DND-41 (cell line): ENCODE measurements at regions not wholly inside any gene's neighbourhood (a gene's known extent, or its start where the extent isn't known, plus 50 kb on each side); places are given as distances from the start of the nearest gene placed in this dataset.

Source experiments
- ATAC-seq: fragments of 200-7000 bp; cut with Tn5 transposase; 3 replicates; pipeline ENCODE4 v1.9.1; 2021; ENCODE audit warnings: low read depth; ENCODE audit not compliant: insufficient read depth
- DNase-seq: peaks from one replicate; pipeline ENCODE4 v3.0.0-alpha.2; 2020
- H2AFZ ChIP-seq: 2 replicates; pipeline ENCODE4 v1.6.0; 2012; ENCODE audit warnings: low read depth, low read length
- H3K27ac ChIP-seq: 2 replicates; pipeline ENCODE4 v1.5.1; 2012; ENCODE audit warnings: low read length, inconsistent platforms
- H3K27me3 ChIP-seq: fragments of 200-600 bp; sonication (generic); 2 replicates; pipeline ENCODE4 v1.6.0; 2012; ENCODE audit warnings: low read length, mild to moderate bottlenecking, inconsistent platforms; ENCODE audit not compliant: insufficient read depth, poor library complexity
- H3K36me3 ChIP-seq: 2 replicates; pipeline ENCODE4 v1.5.1; 2012; ENCODE audit warnings: low read length, inconsistent platforms; ENCODE audit not compliant: insufficient read depth
- H3K4me1 ChIP-seq: 2 replicates; pipeline ENCODE4 v1.5.1; 2012; ENCODE audit warnings: mild to moderate bottlenecking, low read length; ENCODE audit not compliant: insufficient read depth
- H3K4me2 ChIP-seq: 2 replicates; pipeline ENCODE4 v1.6.0; 2012; ENCODE audit warnings: mild to moderate bottlenecking, moderate library complexity, low read length, inconsistent platforms; ENCODE audit not compliant: insufficient read depth
- H3K4me3 ChIP-seq, 2 experiments: fragments of 200-600 bp in 1 of 2; shearing (Covaris generic) in 1 of 2; 2 replicates each; pipeline ENCODE4 v1.5.1; 2012 to 2016; ENCODE audit warnings: inconsistent platforms in 2 of 2, low read length in 2 of 2, mild to moderate bottlenecking in 2 of 2, low read depth in 1 of 2, moderate library complexity in 1 of 2
- H3K79me2 ChIP-seq: 2 replicates; pipeline ENCODE4 v1.6.0; 2012; ENCODE audit warnings: low read length, inconsistent platforms; ENCODE audit not compliant: insufficient read depth
- H3K9ac ChIP-seq: 2 replicates; pipeline ENCODE4 v1.6.0; 2012; ENCODE audit warnings: low read depth, mild to moderate bottlenecking, inconsistent platforms, low read length, moderate library complexity
- H3K9me3 ChIP-seq: 2 replicates; pipeline ENCODE4 v1.5.1; 2012; ENCODE audit warnings: low read length, moderate library complexity, mild to moderate bottlenecking, inconsistent platforms; ENCODE audit not compliant: insufficient read depth, severe bottlenecking
- H4K20me1 ChIP-seq: 2 replicates; pipeline ENCODE4 v1.6.0; 2012; ENCODE audit warnings: low read length; ENCODE audit not compliant: insufficient read depth
- CTCF ChIP-seq: IDR thresholded peaks from 2 replicates; pipeline ENCODE4 v1.5.1; 2012; ENCODE audit warnings: borderline replicate concordance, low read length, moderate library complexity, mild to moderate bottlenecking; ENCODE audit not compliant: poor library complexity, severe bottlenecking; ENCODE audit errors: extremely low read depth
- EZH2 ChIP-seq: IDR thresholded peaks from 3 replicates; pipeline ENCODE4 v1.6.1; 2012; ENCODE audit warnings: borderline replicate concordance, low read depth, mild to moderate bottlenecking, moderate library complexity, low read length, inconsistent platforms; ENCODE audit not compliant: severe bottlenecking

GRCh38 chr13:76293751-76294150 is 592.5 kb downstream of the KCTD12 start:
- H4K20me1 ChIP-seq: no peaks in the 10 kb centered on the region
- H3K27me3 ChIP-seq: no peaks in the 10 kb centered on the region
- no peaks in the 10 kb centered on the region for H3K36me3 ChIP-seq
- no peaks in the 10 kb centered on the region for H3K9me3 ChIP-seq
- ATAC-seq (no peak), DNase-seq (no peak)
- H3K79me2 ChIP-seq: no peaks in the 10 kb centered on the region
- no peak overlapping the region for H3K4me2 ChIP-seq
- no peaks in the 10 kb centered on the region for H3K4me1 ChIP-seq
- H3K27ac ChIP-seq: no peak overlapping the region
- H3K9ac ChIP-seq: no peak overlapping the region
- H3K4me3 ChIP-seq: no peak overlapping the region
- TF ChIP-seq EZH2 (no peak), CTCF (no peak)
- H2AFZ ChIP-seq: no peak overlapping the region

- H3K79me2 ChIP-seq: no peaks in the 10 kb centered on the region
- ATAC-seq (no peak), DNase-seq (no peak)
- no peaks in the 10 kb centered on the region for H3K4me1 ChIP-seq
- no peaks in the 10 kb centered on the region for H3K27me3 ChIP-seq
- no peak for TF ChIP-seq EZH2
- TF ChIP-seq CTCF: no peak
- no peak overlapping the region for H3K27ac ChIP-seq
- H3K9me3 ChIP-seq: no peaks in the 10 kb centered on the region
- no peaks in the 10 kb centered on the region for H3K36me3 ChIP-seq
- H3K4me2 ChIP-seq: no peak overlapping the region
- no peak overlapping the region for H2AFZ ChIP-seq
- H3K9ac ChIP-seq: no peak overlapping the region
- H4K20me1 ChIP-seq: no peaks in the 10 kb centered on the region
- H3K4me3 ChIP-seq: no peak overlapping the region
These were observed 592.9 kb downstream of the KCTD12 start for GRCh38 chr13:76293346-76293745.

- no peak for DNase-seq
- no peaks in the 10 kb centered on the region for H3K4me1 ChIP-seq
- no peak overlapping the region for H3K9ac ChIP-seq
- no peaks in the 10 kb centered on the region for H3K9me3 ChIP-seq
- ATAC-seq: no peak
- no peaks in the 10 kb centered on the region for H3K36me3 ChIP-seq
- no peak overlapping the region for H3K4me2 ChIP-seq
- TF ChIP-seq CTCF (no peak), EZH2 (no peak)
- H3K79me2 ChIP-seq: no peaks in the 10 kb centered on the region
- H4K20me1 ChIP-seq: no peaks in the 10 kb centered on the region
- no peak overlapping the region for H2AFZ ChIP-seq
- no peak overlapping the region for H3K4me3 ChIP-seq
- H3K27ac ChIP-seq: no peak overlapping the region
- no peaks in the 10 kb centered on the region for H3K27me3 ChIP-seq
These were observed 593.5 kb downstream of the KCTD12 start for GRCh38 chr13:76292726-76293125.

GRCh38 chr13:76292031-76292430 is 594.2 kb downstream of the KCTD12 start:
- TF ChIP-seq EZH2 (no peak), CTCF (no peak)
- no peak for ATAC-seq
- Histone ChIP-seq H3K4me3 (no peak overlapping the region), H3K27ac (no peak overlapping the region), H3K27me3 (no peaks in the 10 kb centered on the region), H3K4me1 (no peaks in the 10 kb centered on the region), H3K9ac (no peak overlapping the region), H3K79me2 (no peaks in the 10 kb centered on the region), H3K9me3 (no peaks in the 10 kb centered on the region), H3K4me2 (no peak overlapping the region), H3K36me3 (no peaks in the 10 kb centered on the region), H4K20me1 (no peaks in the 10 kb centered on the region), H2AFZ (no peak overlapping the region)
- no peak for DNase-seq
